Neural crest cell (in vitro differentiated cells): ENCODE measurements at regions not wholly inside any gene's neighbourhood (a gene's known extent, or its start where the extent isn't known, plus 50 kb on each side); places are given as distances from the start of the nearest gene placed in this dataset.

ENCODE experiments used
- DNase-seq: peaks from one replicate; pipeline ENCODE4 v3.0.0; 2021; ENCODE audit warnings: low read depth, mixed read lengths, low spot score
- H3K27ac Mint-ChIP-seq: one replicate; pipeline ENCODE4 v1.8.0; 2021; ENCODE audit warnings: mild to moderate bottlenecking, mixed read lengths; ENCODE audit not compliant: unreplicated experiment
- H3K27me3 Mint-ChIP-seq: 2 replicates; pipeline ENCODE4 v1.8.0; 2021; ENCODE audit warnings: low read depth, mild to moderate bottlenecking, mixed read lengths
- H3K36me3 Mint-ChIP-seq: 2 replicates; pipeline ENCODE4 v1.8.0; 2021; ENCODE audit warnings: low read depth, mild to moderate bottlenecking, mixed read lengths
- H3K4me1 Mint-ChIP-seq: 2 replicates; pipeline ENCODE4 v1.8.0; 2021; ENCODE audit warnings: mixed read lengths
- H3K4me3 Mint-ChIP-seq: one replicate; pipeline ENCODE4 v1.8.0; 2021; ENCODE audit warnings: mild to moderate bottlenecking, mixed read lengths
- H3K9me3 Mint-ChIP-seq: 2 replicates; pipeline ENCODE4 v1.8.0; 2021; ENCODE audit warnings: mixed read lengths
- TF ChIP-seq, protein P1 (sequence below): fragments of 200-600 bp; sonication (generic); conservative IDR thresholded peaks from 2 replicates; pipeline ENCODE4 v1.5.0; 2021; ENCODE audit warnings: antibody characterized with exemption, mild to moderate bottlenecking

DNA sequence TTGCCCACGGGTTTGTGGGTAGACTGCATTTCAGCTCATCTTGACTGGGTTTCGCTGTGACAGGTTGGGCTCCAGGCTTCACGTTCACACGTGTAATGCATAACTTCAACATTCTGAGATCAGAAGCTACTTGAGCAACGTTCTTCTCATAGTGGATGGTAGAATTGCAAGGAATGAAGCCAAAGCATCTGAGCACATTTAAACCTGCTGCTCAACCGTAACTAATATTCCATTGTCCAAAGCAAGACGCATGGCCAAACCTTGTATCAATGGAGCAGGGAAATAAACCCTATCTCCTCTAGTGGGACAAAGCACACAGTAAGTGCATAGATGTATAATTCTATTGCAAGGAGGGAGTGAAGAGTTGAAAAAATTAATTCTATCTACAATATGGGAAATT is 86.5 kb upstream of the PTCHD1 start:
- Mint-ChIP-seq H3K27me3 (no peaks in the 10 kb centered on the region), H3K9me3 (peaks cover 6% of the 10 kb centered on the region), H3K4me3 (no peak overlapping the region), H3K27ac (no peak overlapping the region), H3K4me1 (no peaks in the 10 kb centered on the region), H3K36me3 (no peaks in the 10 kb centered on the region)
- TF ChIP-seq, protein P1, sequence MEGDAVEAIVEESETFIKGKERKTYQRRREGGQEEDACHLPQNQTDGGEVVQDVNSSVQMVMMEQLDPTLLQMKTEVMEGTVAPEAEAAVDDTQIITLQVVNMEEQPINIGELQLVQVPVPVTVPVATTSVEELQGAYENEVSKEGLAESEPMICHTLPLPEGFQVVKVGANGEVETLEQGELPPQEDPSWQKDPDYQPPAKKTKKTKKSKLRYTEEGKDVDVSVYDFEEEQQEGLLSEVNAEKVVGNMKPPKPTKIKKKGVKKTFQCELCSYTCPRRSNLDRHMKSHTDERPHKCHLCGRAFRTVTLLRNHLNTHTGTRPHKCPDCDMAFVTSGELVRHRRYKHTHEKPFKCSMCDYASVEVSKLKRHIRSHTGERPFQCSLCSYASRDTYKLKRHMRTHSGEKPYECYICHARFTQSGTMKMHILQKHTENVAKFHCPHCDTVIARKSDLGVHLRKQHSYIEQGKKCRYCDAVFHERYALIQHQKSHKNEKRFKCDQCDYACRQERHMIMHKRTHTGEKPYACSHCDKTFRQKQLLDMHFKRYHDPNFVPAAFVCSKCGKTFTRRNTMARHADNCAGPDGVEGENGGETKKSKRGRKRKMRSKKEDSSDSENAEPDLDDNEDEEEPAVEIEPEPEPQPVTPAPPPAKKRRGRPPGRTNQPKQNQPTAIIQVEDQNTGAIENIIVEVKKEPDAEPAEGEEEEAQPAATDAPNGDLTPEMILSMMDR: no peak
- no peak for DNase-seq

DNA sequence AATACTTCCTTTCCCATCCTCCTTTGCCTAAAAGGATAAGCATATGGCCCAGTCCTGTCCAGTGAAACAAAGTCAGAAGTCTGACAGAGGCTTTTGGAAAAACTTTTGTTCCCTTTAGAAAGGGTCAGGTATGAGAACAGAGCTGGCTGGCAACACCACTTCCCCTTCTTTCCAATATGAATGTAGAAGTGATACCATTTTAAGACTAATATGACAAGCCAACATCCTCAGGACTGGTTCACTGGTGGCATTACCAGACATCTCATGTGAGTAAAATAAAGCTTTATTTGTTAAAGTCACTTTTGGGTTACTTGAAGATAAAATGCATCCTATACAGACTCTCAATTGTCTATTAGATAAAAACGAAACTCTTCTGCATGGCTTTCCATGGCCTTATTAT is 83.6 kb upstream of the PTCHD1 start:
- no peak for DNase-seq
- Mint-ChIP-seq H3K36me3 (no peaks in the 10 kb centered on the region), H3K4me1 (no peaks in the 10 kb centered on the region), H3K27ac (no peak overlapping the region), H3K27me3 (no peaks in the 10 kb centered on the region), H3K4me3 (no peak overlapping the region), H3K9me3 (peaks cover 11% of the 10 kb centered on the region)
- TF ChIP-seq, protein P1: no peak

DNA sequence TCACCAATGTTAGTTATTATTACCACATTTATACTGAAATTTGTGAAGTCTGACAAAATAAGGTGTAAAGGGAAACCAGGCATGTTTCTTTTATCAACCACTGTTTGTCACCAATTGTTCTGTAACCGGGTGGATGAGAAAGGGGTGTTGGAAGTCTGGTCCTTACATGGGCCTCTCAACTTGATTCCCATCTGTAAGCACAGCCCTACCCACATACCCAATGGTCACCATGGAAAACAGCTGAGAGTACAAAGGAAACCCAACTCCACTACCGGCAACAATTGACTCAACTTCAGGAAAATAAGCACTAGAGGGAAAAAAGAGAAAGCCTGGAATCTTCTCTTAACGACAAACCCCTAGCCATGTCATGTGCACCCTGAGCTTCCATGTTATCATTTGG is 70.8 kb upstream of the PTCHD1 start:
- DNase-seq: no peak
- no peak overlapping the region for H3K4me3 Mint-ChIP-seq
- TF ChIP-seq, protein P1: no peak
- no peaks in the 10 kb centered on the region for H3K36me3 Mint-ChIP-seq
- H3K4me1 Mint-ChIP-seq: peaks cover 9% of the 10 kb centered on the region
- H3K27ac Mint-ChIP-seq: peak overlapping the region; percentile 81
- peaks cover 16% of the 10 kb centered on the region for H3K9me3 Mint-ChIP-seq
- H3K27me3 Mint-ChIP-seq: no peaks in the 10 kb centered on the region

DNA sequence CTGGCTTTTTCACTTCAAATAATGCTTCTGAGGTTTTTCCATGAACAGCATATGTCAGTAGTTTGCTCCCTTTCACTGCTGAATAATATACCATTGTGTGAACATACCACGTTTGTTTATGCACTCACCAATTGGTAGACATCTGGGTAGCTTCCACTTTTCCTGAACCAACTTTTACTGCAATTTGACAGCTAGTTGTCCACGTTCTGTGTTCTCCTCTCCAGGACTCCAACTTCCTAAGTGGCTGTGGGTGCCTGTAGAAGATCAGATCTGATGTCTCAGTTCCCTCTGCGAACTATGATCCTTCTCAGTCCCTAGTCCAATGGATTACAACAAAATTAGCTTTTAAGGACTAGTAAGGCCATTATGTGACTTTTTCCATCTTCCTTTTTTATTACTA is 64.7 kb upstream of the PTCHD1 start:
- TF ChIP-seq, protein P1: no peak
- Mint-ChIP-seq H3K4me1 (no peaks in the 10 kb centered on the region), H3K27me3 (no peaks in the 10 kb centered on the region), H3K4me3 (no peak overlapping the region), H3K36me3 (no peaks in the 10 kb centered on the region), H3K27ac (no peak overlapping the region), H3K9me3 (no peaks in the 10 kb centered on the region)
- no peak for DNase-seq

DNA sequence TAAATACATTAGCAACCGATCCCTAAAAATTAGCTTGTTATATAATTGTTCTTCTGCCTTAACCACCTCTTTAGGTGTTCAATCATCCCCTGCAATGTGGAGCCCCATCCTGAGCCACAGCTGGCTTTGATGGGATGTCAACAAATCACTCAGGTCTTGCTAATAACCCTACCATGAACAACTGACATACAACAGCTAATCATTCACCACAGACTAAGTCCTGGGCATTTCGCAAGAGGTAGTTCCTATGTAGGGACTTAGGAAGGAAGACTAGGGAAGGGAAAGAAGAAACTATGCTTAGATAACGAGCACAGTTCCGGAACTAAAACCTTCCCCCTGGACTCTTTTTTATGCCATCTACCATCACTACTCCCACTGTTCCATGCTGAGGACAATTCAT is 63.6 kb upstream of the PTCHD1 start:
- no peaks in the 10 kb centered on the region for H3K36me3 Mint-ChIP-seq

More for the DNA sequence above, 63.6 kb upstream of the PTCHD1 start:
- no peak for DNase-seq
- TF ChIP-seq, protein P1: no peak
- no peak overlapping the region for H3K4me3 Mint-ChIP-seq
- no peaks in the 10 kb centered on the region for H3K4me1 Mint-ChIP-seq
- H3K27ac Mint-ChIP-seq: no peak overlapping the region
- no peaks in the 10 kb centered on the region for H3K9me3 Mint-ChIP-seq
- no peaks in the 10 kb centered on the region for H3K27me3 Mint-ChIP-seq
